ENCODE measurements at regions not wholly inside any gene's neighbourhood (a gene's known extent, or its start where the extent isn't known, plus 50 kb on each side); places are given as distances from the start of the nearest gene placed in this dataset.

- no peaks in the 10 kb centered on the region for H3K9me3 ChIP-seq (ENCODE audit: control insufficient read depth in 1 of 2, insufficient read depth in 1 of 2, low read length in 2 of 2)
- TF ChIP-seq CTCF (IDR thresholded peaks at IDR 0.05): no peak
- ATAC-seq (ENCODE audit: poor library complexity) (no peak), DNase-seq (no peak)
- H3K4me3 ChIP-seq (ENCODE audit: low read length): no peak overlapping the region
- intact Hi-C loops (cut with DNase I, micrococcal nuclease): no loop called here
- Mint-ChIP-seq H3K4me3 (no peak overlapping the region), H3K4me1 (ENCODE audit: low read depth) (no peaks in the 10 kb centered on the region), H3K27ac (no peak overlapping the region), H3K36me3 (ENCODE audit: low read depth) (no peaks in the 10 kb centered on the region), H3K9me3 (no peaks in the 10 kb centered on the region), H3K27me3 (peaks cover 5% of the 10 kb centered on the region)
- no peaks in the 10 kb centered on the region for H3K4me1 ChIP-seq (ENCODE audit: insufficient read depth, low read length)
- H3K27ac ChIP-seq (ENCODE audit: low read depth in 1 of 2, low read length in 2 of 2): no peak overlapping the region
- H3K27me3 ChIP-seq (ENCODE audit: control insufficient read depth in 1 of 2, insufficient read depth in 2 of 2, low read length in 2 of 2): no peaks in the 10 kb centered on the region
- CTCF ChIA-PET: no interaction called here
- no peaks in the 10 kb centered on the region for H3K36me3 ChIP-seq (ENCODE audit: insufficient read depth, low read length)
- POLR2A ChIA-PET: no interaction called here
These were observed 277.6 kb downstream of the CDC5L start for GRCh38 chr6:44665143-44665542.

- Histone ChIP-seq H3K36me3 (ENCODE audit: insufficient read depth, low read length) (no peaks in the 10 kb centered on the region), H3K4me3 (ENCODE audit: low read length) (no peak overlapping the region), H3K4me1 (ENCODE audit: insufficient read depth, low read length) (no peaks in the 10 kb centered on the region), H3K27ac (ENCODE audit: low read depth in 1 of 2, low read length in 2 of 2) (no peak overlapping the region), H3K27me3 (ENCODE audit: control insufficient read depth in 1 of 2, insufficient read depth in 2 of 2, low read length in 2 of 2) (no peaks in the 10 kb centered on the region), H3K9me3 (ENCODE audit: control insufficient read depth in 1 of 2, insufficient read depth in 1 of 2, low read length in 2 of 2) (no peaks in the 10 kb centered on the region)
- H3K4me1 Mint-ChIP-seq (ENCODE audit: low read depth): no peaks in the 10 kb centered on the region
- intact Hi-C loops (cut with DNase I, micrococcal nuclease): no loop called here
- TF ChIP-seq CTCF (IDR thresholded peaks at IDR 0.05): no peak
- no peak for ATAC-seq (ENCODE audit: poor library complexity)
- no peak overlapping the region for H3K4me3 Mint-ChIP-seq
- ChIA-PET CTCF (no interaction called here), POLR2A (no interaction called here)
- no peak for DNase-seq
- H3K36me3 Mint-ChIP-seq (ENCODE audit: low read depth): no peaks in the 10 kb centered on the region
- no peaks in the 10 kb centered on the region for H3K9me3 Mint-ChIP-seq
- H3K27me3 Mint-ChIP-seq: peaks cover 5% of the 10 kb centered on the region
- no peak overlapping the region for H3K27ac Mint-ChIP-seq
These were observed 278.2 kb downstream of the CDC5L start for GRCh38 chr6:44665683-44666082.

- H3K27ac ChIP-seq (ENCODE audit: low read depth in 1 of 2, low read length in 2 of 2): no peak overlapping the region
- H3K4me3 Mint-ChIP-seq: no peak overlapping the region
- no peak overlapping the region for H3K27ac Mint-ChIP-seq
- H3K4me1 ChIP-seq (ENCODE audit: insufficient read depth, low read length): no peaks in the 10 kb centered on the region
- H3K36me3 ChIP-seq (ENCODE audit: insufficient read depth, low read length): no peaks in the 10 kb centered on the region
- H3K27me3 Mint-ChIP-seq: peaks cover 5% of the 10 kb centered on the region
- H3K27me3 ChIP-seq (ENCODE audit: control insufficient read depth in 1 of 2, insufficient read depth in 2 of 2, low read length in 2 of 2): no peaks in the 10 kb centered on the region
- H3K36me3 Mint-ChIP-seq (ENCODE audit: low read depth): no peaks in the 10 kb centered on the region
- ChIA-PET CTCF (no interaction called here), POLR2A (no interaction called here)
- H3K4me3 ChIP-seq (ENCODE audit: low read length): no peak overlapping the region
- TF ChIP-seq CTCF (IDR thresholded peaks at IDR 0.05): no peak
- no peaks in the 10 kb centered on the region for H3K4me1 Mint-ChIP-seq (ENCODE audit: low read depth)
- ATAC-seq (ENCODE audit: poor library complexity) (no peak), DNase-seq (no peak)
- H3K9me3 Mint-ChIP-seq: no peaks in the 10 kb centered on the region
- H3K9me3 ChIP-seq (ENCODE audit: control insufficient read depth in 1 of 2, insufficient read depth in 1 of 2, low read length in 2 of 2): no peaks in the 10 kb centered on the region
- intact Hi-C loops (cut with DNase I, micrococcal nuclease): no loop called here
These were observed 278.8 kb downstream of the CDC5L start for GRCh38 chr6:44666324-44666723.
